Muscle of leg (tissue), 3 donors: ENCODE measurements at regions not wholly inside any gene's neighbourhood (a gene's known extent, or its start where the extent isn't known, plus 50 kb on each side); places are given as distances from the start of the nearest gene placed in this dataset.

Source experiments
- DNase-seq: peaks from one replicate; pipeline ENCODE4 v3.0.0; 2013
- H3K27ac ChIP-seq: one replicate; pipeline ENCODE4 v1.5.1; 2013; ENCODE audit warnings: mild to moderate bottlenecking, low read length, control low read depth
- H3K27me3 ChIP-seq: one replicate; pipeline ENCODE4 v1.6.1; 2013; ENCODE audit warnings: low read length; ENCODE audit not compliant: control insufficient read depth, insufficient read depth
- H3K36me3 ChIP-seq: one replicate; pipeline ENCODE4 v1.6.1; 2013; ENCODE audit warnings: low read length; ENCODE audit not compliant: control insufficient read depth, insufficient read depth
- H3K4me1 ChIP-seq: one replicate; pipeline ENCODE4 v1.6.1; 2013; ENCODE audit warnings: low read length; ENCODE audit not compliant: control insufficient read depth, insufficient read depth
- H3K4me3 ChIP-seq: one replicate; pipeline ENCODE4 v1.5.1; 2013; ENCODE audit warnings: low read length, control low read depth
- H3K9me3 ChIP-seq: replicated peaks from 2 replicates; pipeline ENCODE4 v1.6.1; 2013; ENCODE audit warnings: low read depth, low read length; ENCODE audit not compliant: control insufficient read depth
- WGBS: methylation state at CpG from one replicate; pipeline ENCODE4 v1.1.5; 2013; ENCODE audit warnings: missing lambda C conversion rate; ENCODE audit not compliant: insufficient coverage; 5-methylcytosine and 5-hydroxymethylcytosine counted together

DNA sequence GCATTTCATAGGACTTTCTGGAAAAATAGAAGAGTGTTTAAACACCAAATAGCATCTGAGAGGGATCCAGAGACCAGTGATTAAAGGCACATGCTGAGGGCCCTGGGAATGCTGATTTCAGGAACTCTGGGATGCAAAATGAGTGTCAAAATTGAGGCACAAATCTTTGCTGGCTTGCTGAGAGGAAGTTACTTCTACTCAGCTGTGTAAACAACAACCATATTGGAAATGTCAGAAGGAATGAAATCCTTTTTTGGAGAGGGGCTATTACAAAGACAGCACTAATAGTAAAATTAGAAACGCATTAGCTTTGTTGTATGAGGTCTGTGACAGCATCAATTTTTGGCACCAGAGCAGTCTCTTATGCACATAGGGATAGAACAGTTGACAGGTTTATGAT is 267.8 kb upstream of the RAG2 start:
- Histone ChIP-seq H3K27me3 (no peaks in the 10 kb centered on the region), H3K36me3 (no peaks in the 10 kb centered on the region), H3K4me1 (peaks cover 2% of the 10 kb centered on the region), H3K9me3 (no peaks in the 10 kb centered on the region), H3K27ac (no peak overlapping the region), H3K4me3 (no peak overlapping the region)
- DNase-seq, result peak; percentile 50
- WGBS, result no CpG with 5 or more reads among the region's 1 CpG

- WGBS, result 60% methylated on average over 3 of the region's 4 CpGs
- no peaks in the 10 kb centered on the region for H3K27me3 ChIP-seq
- H3K36me3 ChIP-seq, result no peaks in the 10 kb centered on the region
Observed at GRCh38 chr11:36854875-36855274, 256.8 kb upstream of the RAG2 start.

DNA sequence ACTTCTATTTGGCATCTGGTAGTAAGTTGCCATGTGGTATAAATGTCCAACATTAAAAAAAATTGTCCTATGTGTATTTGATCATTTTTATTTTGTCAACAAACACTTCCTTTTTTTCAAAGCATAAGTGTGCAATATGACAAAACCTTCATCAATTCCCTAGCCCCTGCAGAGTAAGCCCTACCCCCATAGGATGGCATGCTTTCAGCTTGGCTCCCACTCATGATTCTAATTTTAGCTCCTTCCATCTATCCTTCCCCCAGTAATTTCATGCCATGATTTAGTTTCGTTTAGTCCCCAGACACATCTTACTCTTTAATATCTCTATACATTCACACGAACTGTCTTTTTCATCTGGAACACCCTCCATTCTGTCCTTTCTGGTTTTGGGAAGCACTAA is 250.6 kb upstream of the RAG2 start:
- H3K36me3 ChIP-seq, result no peaks in the 10 kb centered on the region
- H3K27me3 ChIP-seq, result no peaks in the 10 kb centered on the region
- H3K4me3 ChIP-seq, result no peak overlapping the region
- no peaks in the 10 kb centered on the region for H3K4me1 ChIP-seq
- no peaks in the 10 kb centered on the region for H3K9me3 ChIP-seq
- H3K27ac ChIP-seq, result no peak overlapping the region
- DNase-seq, result no peak
- 57% methylated on average over 1 of the region's 2 CpGs for WGBS

More at GRCh38 chr11:36854875-36855274, 256.8 kb upstream of the RAG2 start:
- Histone ChIP-seq H3K9me3 (no peaks in the 10 kb centered on the region), H3K27ac (no peak overlapping the region), H3K4me3 (no peak overlapping the region), H3K4me1 (no peaks in the 10 kb centered on the region)
- no peak for DNase-seq

- no peak overlapping the region for H3K4me3 ChIP-seq
- no peaks in the 10 kb centered on the region for H3K4me1 ChIP-seq
- no peaks in the 10 kb centered on the region for H3K36me3 ChIP-seq
- no peaks in the 10 kb centered on the region for H3K9me3 ChIP-seq
- H3K27ac ChIP-seq, result no peak overlapping the region
- no peak for DNase-seq
- WGBS, result 88% methylated on average over 2 of the region's 2 CpGs
- H3K27me3 ChIP-seq, result peaks cover 2% of the 10 kb centered on the region
Observed at GRCh38 chr11:36840378-36840777, 242.3 kb upstream of the RAG2 start.

GRCh38 chr11:36837831-36838437 is 239.9 kb upstream of the RAG2 start:
- Histone ChIP-seq H3K4me3 (no peak overlapping the region), H3K36me3 (no peaks in the 10 kb centered on the region), H3K9me3 (no peaks in the 10 kb centered on the region), H3K4me1 (no peaks in the 10 kb centered on the region), H3K27me3 (peaks cover 2% of the 10 kb centered on the region), H3K27ac (no peak overlapping the region)
- WGBS, result no CpG with 5 or more reads among the region's 1 CpG
- DNase-seq, result no peak

- WGBS, result 75% methylated on average over 6 of the region's 10 CpGs
- Histone ChIP-seq H3K9me3 (no peaks in the 10 kb centered on the region), H3K4me1 (no peaks in the 10 kb centered on the region), H3K27me3 (no peaks in the 10 kb centered on the region), H3K4me3 (no peak overlapping the region), H3K36me3 (no peaks in the 10 kb centered on the region), H3K27ac (no peak overlapping the region)
- DNase-seq, result peak; percentile 22
Observed at GRCh38 chr11:36825251-36825650, 227.2 kb upstream of the RAG2 start.

- no peaks in the 10 kb centered on the region for H3K27me3 ChIP-seq
- H3K4me1 ChIP-seq, result no peaks in the 10 kb centered on the region
- H3K4me3 ChIP-seq, result no peak overlapping the region
- DNase-seq, result peak; percentile 33
- H3K9me3 ChIP-seq, result no peaks in the 10 kb centered on the region
- H3K36me3 ChIP-seq, result no peaks in the 10 kb centered on the region
- no peak overlapping the region for H3K27ac ChIP-seq
- WGBS, result no CpG with 5 or more reads among the region's 1 CpG
Observed at GRCh38 chr11:36824349-36824748, 226.3 kb upstream of the RAG2 start.

GRCh38 chr11:36822829-36823228 is 224.8 kb upstream of the RAG2 start:
- H3K27ac ChIP-seq, result no peak overlapping the region
- H3K4me1 ChIP-seq, result no peaks in the 10 kb centered on the region
- no CpG with 5 or more reads among the region's 1 CpG for WGBS
- H3K9me3 ChIP-seq, result no peaks in the 10 kb centered on the region
- no peak for DNase-seq
- H3K36me3 ChIP-seq, result no peaks in the 10 kb centered on the region
- no peaks in the 10 kb centered on the region for H3K27me3 ChIP-seq
- H3K4me3 ChIP-seq, result no peak overlapping the region

DNA sequence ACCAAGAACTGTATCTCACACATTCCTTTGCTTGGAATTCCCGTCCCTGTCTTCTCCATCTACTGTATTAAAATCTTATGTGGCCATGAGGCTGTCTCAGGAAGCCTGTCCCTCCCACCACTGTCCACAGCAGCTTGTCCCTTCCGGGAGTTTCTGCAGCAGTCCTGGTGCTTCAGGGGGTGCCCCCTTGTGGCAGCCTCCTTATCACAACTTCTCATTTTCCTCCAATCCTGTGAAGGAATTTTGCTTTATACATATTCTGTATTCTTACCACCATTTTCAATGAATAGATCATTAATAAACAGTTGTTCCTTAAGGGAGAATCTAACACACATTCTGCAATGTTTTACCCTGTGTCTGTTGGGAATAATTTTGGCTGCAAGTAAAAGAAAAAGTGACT is 220.4 kb upstream of the RAG2 start:
- Histone ChIP-seq H3K36me3 (no peaks in the 10 kb centered on the region), H3K4me1 (no peaks in the 10 kb centered on the region), H3K4me3 (no peak overlapping the region), H3K27me3 (no peaks in the 10 kb centered on the region), H3K9me3 (no peaks in the 10 kb centered on the region), H3K27ac (no peak overlapping the region)
- no CpG with 5 or more reads among the region's 2 CpGs for WGBS
- no peak for DNase-seq

GRCh38 chr11:36817336-36817965 is 219.4 kb upstream of the RAG2 start:
- Histone ChIP-seq H3K27me3 (no peaks in the 10 kb centered on the region), H3K9me3 (no peaks in the 10 kb centered on the region), H3K4me1 (no peaks in the 10 kb centered on the region), H3K4me3 (no peak overlapping the region), H3K36me3 (no peaks in the 10 kb centered on the region), H3K27ac (no peak overlapping the region)
- 81% methylated on average over 3 of the region's 6 CpGs for WGBS
- DNase-seq, result no peak

- no peaks in the 10 kb centered on the region for H3K4me1 ChIP-seq
- no peaks in the 10 kb centered on the region for H3K27me3 ChIP-seq
- H3K36me3 ChIP-seq, result no peaks in the 10 kb centered on the region
- H3K4me3 ChIP-seq, result no peak overlapping the region
- H3K27ac ChIP-seq, result no peak overlapping the region
- H3K9me3 ChIP-seq, result no peaks in the 10 kb centered on the region
- DNase-seq, result no peak
Observed at GRCh38 chr11:36809303-36809702, 211.3 kb upstream of the RAG2 start.
